Brain pericyte (primary cell): ENCODE measurements at regions not wholly inside any gene's neighbourhood (a gene's known extent, or its start where the extent isn't known, plus 50 kb on each side); places are given as distances from the start of the nearest gene placed in this dataset.
"Not testable (repeated sequence)": the region's sequence is repeated elsewhere in the genome, so short reads cannot be mapped to it uniquely, and the experiment has no call there.

Experiments
- DNase-seq: peaks from one replicate; pipeline ENCODE4 v3.0.0-alpha.2; 2012; ENCODE audit warnings: low read depth, low spot score

- DNase-seq: not testable (repeated sequence)
Observed at GRCh38 chr19:30825505-30825904, 453.3 kb downstream of the ZNF536 start.

DNA sequence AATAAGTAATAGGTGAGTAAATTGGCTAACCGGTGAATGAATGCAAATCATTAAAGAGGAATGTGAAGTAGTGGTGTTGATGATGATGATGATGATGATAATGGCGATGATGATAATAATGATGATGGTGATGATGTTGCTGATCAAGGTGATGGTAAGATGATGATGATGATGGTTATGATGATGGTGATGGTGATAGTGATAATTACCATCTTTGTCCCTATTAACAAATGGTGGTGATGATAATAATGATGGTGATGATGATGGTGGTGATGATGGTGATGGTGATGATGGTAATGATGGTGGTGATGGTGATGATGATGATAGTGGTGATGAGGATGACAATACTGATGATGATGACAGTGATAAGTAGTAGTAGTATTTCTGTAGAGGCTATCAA, 452.6 kb downstream of the ZNF536 start:
- DNase-seq: no peak

- no peak for DNase-seq
Observed at GRCh38 chr19:30817965-30818567, 445.9 kb downstream of the ZNF536 start.

- no peak for DNase-seq
Observed at GRCh38 chr19:30817197-30817596, 445.0 kb downstream of the ZNF536 start.

DNA sequence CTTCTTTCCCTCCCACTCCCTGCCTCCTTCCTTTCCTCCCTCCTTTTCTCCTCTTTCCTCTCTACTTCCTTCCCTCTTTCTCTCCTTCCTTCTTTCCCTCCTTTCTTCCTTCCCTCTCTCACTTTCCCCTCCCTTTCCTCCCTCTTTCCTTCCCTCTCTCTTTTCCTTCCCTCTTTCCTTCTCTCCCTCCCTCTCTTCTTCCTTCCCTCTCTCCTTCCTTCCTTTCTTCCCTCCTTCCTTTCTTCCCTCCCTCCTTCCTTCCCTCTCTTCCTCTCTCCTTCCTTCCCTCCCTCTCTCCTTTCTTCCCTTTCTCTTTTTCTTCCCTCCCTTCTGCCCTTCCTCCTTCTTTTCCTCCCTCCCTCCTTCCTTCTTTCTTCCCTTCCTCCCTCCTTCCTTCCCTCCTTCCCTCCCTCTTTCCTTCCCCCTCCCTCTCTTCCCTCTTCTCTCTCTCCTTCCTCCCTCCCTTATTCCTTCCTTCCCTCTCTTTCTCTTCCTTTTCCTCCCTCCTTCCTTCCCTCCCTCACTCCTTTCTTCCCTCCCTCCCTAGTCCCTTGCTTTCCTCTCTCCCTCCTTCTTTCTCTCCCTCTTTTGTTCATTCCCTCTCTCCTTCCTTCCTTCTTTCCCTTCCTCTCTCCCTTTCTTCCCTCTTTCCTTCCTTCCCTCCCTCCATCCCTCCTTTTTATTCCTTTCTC, 443.9 kb downstream of the ZNF536 start:
- no peak for DNase-seq

GRCh38 chr19:30812099-30812678, 440.0 kb downstream of the ZNF536 start:
- no peak for DNase-seq

- no peak for DNase-seq
Observed at GRCh38 chr19:30811397-30812098, 439.4 kb downstream of the ZNF536 start.

DNA sequence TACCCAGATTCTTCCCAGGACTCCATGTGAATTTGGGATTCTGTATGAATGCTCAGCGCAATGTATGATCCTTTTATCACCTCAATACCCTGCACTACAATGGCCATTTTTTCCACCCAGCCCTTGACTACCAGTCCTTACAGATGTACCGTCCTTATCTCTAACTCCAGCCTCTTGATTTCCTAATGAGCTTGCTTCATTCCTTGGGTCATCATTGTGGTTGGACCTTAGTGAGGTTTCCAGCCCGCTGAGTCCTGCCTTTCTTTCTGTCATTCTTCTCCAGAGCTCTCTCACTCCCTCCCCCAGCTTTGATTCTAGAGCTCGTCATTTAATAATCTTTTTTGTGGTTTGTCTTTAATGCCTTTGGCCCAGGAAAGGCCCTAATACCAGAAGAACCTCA, 438.5 kb downstream of the ZNF536 start:
- DNase-seq: no peak

DNA sequence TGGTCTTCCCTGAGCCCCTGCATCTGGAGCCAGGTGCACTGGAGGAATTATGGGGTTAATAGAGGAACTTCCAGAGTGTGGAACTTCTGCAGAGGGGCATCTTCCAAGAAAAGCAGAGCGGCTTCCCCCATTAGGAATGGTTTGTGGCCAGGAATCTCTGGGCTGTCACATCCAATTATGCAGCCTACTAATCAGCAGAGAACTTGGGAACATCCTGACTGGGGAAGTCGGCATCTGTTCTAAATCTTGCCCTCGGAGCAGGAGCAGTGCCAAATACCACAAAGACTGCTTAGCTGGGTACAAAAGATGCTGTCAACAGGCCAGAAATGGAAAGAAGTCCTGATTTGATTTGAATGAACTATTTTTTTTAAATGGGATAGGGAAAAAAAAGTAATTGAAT, 435.1 kb downstream of the ZNF536 start:
- DNase-seq: no peak

GRCh38 chr19:30806311-30806710, 434.1 kb downstream of the ZNF536 start:
- DNase-seq: no peak

GRCh38 chr19:30804751-30805150, 432.6 kb downstream of the ZNF536 start:
- no peak for DNase-seq

- DNase-seq: not testable (repeated sequence)
Observed at GRCh38 chr19:30804333-30804732, 432.1 kb downstream of the ZNF536 start.

DNA sequence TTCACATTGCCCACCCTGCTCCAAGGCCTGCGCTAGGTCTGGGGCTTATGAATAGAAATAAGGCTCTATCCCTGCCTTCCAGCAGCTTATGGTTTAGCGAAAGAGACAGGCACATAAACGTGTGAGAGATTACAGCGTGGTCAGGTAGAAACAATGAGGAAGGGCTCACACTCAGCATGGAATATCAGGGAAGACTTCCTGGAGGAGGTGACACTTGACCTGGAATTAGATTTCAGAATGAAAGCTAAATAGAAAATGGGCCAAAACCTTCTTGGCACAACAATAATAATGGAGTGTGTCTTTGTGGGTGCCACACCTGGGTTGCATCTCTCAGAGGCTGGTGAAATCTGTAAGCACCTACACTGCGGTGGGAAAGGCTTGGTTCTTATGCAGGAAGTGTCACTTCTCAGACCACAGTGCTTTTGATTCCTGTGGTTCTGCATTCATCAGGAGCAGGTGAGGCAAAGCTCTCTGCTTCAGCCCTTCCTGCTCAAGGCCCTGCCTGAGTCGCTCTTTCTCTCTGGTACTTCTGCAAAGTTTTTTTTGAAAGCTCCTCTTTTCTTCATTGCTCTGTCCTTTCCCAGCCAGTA, 430.3 kb downstream of the ZNF536 start:
- no peak for DNase-seq

GRCh38 chr19:30799865-30800755, 427.9 kb downstream of the ZNF536 start:
- DNase-seq: no peak

- DNase-seq: no peak
Observed at GRCh38 chr19:30795727-30796126, 423.5 kb downstream of the ZNF536 start.

DNA sequence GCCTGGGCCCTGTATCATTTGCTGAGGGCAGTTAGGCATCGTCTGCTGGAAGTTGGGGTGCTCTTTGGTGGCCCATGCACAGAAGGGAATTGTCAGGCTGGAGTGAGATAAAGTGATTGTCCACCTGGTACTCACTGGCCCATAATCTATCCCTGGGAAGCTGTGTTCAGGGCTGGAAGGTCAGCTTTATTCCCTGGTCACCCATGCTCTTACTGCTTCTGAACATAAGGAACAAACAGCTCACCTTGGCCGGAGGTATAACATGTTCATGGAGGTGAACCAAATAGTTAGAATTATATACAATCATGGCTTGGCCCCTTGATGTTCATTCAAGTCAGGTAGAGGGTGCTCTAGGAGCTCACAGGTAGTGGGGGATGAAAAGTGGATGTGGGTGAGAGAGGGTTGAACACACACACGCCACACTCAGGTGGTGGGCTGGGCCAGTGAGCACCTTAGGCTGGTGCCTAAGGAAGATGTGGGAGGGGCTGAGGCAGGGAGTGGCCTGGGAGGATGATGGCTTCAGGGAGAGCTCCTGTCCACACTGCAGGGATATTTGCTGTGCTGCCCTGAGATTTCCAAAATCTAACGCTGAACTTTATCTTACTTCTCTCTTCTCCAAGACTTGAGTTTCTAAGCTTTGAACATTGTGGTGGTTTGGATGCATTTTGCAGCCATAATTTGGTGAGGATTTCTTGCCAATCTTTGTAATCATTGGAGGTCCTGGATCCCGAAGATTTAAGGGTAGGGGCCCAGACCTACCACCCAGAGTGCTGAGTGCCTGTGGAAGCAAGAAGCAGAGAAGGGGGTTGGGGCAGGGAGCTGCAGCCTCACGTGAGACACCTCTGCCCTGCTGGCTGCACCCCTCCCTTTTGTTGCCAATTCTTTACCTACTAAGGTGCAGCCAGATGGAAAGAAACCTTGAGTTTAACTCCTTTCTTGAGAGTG, 420.6 kb downstream of the ZNF536 start:
- DNase-seq: no peak

GRCh38 chr19:30791088-30791487, 418.9 kb downstream of the ZNF536 start:
- no peak for DNase-seq

- no peak for DNase-seq
Observed at GRCh38 chr19:30790056-30790680, 418.0 kb downstream of the ZNF536 start.

DNA sequence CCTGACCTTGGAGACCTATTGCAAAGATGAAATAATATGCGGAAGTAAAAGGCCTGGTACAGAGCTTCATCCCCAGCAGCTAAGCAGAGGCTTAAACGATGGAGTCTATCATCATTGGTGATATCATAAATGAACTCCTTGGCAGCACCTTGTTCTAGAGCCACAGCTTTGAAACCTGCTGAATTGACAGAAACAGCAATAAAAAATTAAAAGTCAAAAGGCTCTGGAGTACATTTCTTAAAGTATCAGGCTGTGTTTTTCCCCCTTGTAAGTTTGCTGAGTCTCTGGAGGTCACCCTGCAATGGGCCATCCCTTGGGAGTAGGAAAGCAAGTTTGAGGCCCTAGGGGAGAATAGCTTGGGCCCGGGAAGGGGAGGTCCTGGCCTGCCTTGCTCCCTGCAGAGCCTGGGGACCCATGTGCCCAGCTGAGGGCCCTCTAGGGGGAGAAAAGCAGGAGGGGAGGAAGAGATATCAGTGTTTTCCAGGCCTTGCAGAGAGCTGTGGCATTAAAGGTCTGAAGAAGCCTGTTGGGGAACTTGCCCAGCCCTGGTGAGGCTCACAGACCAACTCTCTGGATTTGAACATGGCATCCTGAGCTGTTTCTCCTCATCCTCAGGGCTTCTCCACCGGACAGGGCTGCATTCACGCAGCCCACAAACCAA, 416.1 kb downstream of the ZNF536 start:
- DNase-seq: no peak
